ENCODE measurements at regions not wholly inside any gene's neighbourhood (a gene's known extent, or its start where the extent isn't known, plus 50 kb on each side); places are given as distances from the start of the nearest gene placed in this dataset.

DNA sequence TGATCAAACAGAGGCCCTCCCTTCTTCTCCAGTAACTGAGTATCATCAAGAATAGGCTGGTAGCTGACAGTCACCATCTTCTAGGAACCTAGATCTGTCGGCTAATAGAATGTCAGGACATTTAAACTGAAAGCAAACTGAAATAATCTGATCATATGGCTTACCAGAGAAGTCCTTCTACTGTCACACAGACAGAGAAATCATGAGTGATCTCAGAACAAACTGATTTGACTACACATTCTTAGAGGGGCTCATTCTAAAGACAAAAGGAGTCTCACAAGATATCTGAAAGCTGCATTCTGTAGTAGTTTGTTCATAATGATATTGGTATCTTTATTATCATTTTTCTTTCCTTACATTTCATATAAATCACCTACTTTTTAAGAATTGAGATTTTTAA, 130.9 kb upstream of the ADCY1 start:
- no peaks in the 10 kb centered on the region for H3K36me3 Mint-ChIP-seq
- no peak for ATAC-seq
- TF ChIP-seq, protein P1, sequence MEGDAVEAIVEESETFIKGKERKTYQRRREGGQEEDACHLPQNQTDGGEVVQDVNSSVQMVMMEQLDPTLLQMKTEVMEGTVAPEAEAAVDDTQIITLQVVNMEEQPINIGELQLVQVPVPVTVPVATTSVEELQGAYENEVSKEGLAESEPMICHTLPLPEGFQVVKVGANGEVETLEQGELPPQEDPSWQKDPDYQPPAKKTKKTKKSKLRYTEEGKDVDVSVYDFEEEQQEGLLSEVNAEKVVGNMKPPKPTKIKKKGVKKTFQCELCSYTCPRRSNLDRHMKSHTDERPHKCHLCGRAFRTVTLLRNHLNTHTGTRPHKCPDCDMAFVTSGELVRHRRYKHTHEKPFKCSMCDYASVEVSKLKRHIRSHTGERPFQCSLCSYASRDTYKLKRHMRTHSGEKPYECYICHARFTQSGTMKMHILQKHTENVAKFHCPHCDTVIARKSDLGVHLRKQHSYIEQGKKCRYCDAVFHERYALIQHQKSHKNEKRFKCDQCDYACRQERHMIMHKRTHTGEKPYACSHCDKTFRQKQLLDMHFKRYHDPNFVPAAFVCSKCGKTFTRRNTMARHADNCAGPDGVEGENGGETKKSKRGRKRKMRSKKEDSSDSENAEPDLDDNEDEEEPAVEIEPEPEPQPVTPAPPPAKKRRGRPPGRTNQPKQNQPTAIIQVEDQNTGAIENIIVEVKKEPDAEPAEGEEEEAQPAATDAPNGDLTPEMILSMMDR (IDR thresholded peaks at IDR 0.05), result no peak
- TF ChIP-seq RELA (CRISPR knock-in tag; IDR thresholded peaks at IDR 0.05; ENCODE audit: borderline replicate concordance), result no peak
- H3K4me1 Mint-ChIP-seq, result 0 out of 2 replicates have a peak, but pooled peaks cover 3% of the 10 kb centered on the region
- peaks cover 9% of the 10 kb centered on the region for H3K9me3 Mint-ChIP-seq
- no peak overlapping the region for H3K27ac Mint-ChIP-seq
- DNase-seq (ENCODE audit: low spot score), result no peak
- no peaks in the 10 kb centered on the region for H3K27me3 Mint-ChIP-seq (ENCODE audit: low read depth)
- CTCF ChIA-PET, result no interaction called here
- POLR2A ChIA-PET, result no interaction called here
- H3K4me3 Mint-ChIP-seq, result no peak overlapping the region

DNA sequence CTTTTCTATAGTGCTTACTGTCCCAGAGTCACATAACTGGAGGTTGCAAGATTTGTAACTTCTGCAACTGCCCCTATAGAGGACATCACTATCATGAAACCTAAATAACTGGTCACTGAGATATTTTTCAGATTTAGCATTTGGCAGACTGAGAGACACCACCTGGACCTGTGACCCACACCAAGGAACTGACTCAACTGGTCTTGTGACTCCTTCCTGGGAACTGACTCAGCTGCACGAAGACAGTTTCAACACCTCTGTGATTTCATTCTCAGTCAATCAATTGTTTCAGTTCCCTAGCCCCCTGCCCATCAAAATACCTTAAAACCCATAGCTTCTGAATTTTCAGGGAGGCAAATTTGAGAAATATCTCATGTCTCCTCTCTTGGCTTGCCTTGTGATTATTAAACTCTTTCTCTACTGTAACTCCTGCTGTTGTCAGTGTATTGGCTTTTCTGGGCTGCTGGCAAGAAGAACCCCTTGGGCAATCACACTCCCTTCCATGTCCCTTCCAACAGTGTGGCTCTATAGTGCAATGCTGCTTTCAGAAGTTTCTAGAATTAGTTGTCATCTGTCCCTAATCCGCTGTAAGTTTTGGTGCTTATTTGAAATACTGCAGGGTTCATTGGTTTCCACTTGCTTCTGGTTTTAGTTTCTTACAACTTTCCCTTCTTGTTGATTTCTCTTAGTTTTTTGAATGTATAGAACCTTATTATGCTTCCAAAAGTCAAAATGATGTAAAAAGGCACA, 127.8 kb upstream of the ADCY1 start:
- Mint-ChIP-seq H3K4me1 (0 out of 2 replicates have a peak, but pooled peaks cover 3% of the 10 kb centered on the region), H3K36me3 (no peaks in the 10 kb centered on the region), H3K9me3 (no peaks in the 10 kb centered on the region), H3K27me3 (ENCODE audit: low read depth) (no peaks in the 10 kb centered on the region), H3K4me3 (no peak overlapping the region), H3K27ac (no peak overlapping the region)
- CTCF ChIA-PET, result no interaction called here
- no peak for TF ChIP-seq E2F1 (CRISPR knock-in tag; IDR thresholded peaks at IDR 0.05)
- no peak for TF ChIP-seq SOX15 (CRISPR knock-in tag; IDR thresholded peaks at IDR 0.05)
- no peak for TF ChIP-seq TCF7 (CRISPR knock-in tag; IDR thresholded peaks at IDR 0.05; ENCODE audit: low read depth)
- no peak for TF ChIP-seq ZNF671 (CRISPR knock-in tag; IDR thresholded peaks at IDR 0.05)
- TF ChIP-seq ATF6 (CRISPR knock-in tag; IDR thresholded peaks at IDR 0.05), result no peak
- TF ChIP-seq CBFB (CRISPR knock-in tag; IDR thresholded peaks at IDR 0.05; ENCODE audit: low read depth), result no peak
- TF ChIP-seq PREB (CRISPR knock-in tag; IDR thresholded peaks at IDR 0.05; ENCODE audit: borderline replicate concordance), result no peak
- no peak for TF ChIP-seq RELA (CRISPR knock-in tag; IDR thresholded peaks at IDR 0.05; ENCODE audit: borderline replicate concordance)
- TF ChIP-seq HMGA2 (CRISPR knock-in tag; IDR thresholded peaks at IDR 0.05), result no peak
- TF ChIP-seq, protein P2, sequence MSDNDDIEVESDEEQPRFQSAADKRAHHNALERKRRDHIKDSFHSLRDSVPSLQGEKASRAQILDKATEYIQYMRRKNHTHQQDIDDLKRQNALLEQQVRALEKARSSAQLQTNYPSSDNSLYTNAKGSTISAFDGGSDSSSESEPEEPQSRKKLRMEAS (CRISPR knock-in tag; IDR thresholded peaks at IDR 0.05), result no peak
- TF ChIP-seq, protein P3, sequence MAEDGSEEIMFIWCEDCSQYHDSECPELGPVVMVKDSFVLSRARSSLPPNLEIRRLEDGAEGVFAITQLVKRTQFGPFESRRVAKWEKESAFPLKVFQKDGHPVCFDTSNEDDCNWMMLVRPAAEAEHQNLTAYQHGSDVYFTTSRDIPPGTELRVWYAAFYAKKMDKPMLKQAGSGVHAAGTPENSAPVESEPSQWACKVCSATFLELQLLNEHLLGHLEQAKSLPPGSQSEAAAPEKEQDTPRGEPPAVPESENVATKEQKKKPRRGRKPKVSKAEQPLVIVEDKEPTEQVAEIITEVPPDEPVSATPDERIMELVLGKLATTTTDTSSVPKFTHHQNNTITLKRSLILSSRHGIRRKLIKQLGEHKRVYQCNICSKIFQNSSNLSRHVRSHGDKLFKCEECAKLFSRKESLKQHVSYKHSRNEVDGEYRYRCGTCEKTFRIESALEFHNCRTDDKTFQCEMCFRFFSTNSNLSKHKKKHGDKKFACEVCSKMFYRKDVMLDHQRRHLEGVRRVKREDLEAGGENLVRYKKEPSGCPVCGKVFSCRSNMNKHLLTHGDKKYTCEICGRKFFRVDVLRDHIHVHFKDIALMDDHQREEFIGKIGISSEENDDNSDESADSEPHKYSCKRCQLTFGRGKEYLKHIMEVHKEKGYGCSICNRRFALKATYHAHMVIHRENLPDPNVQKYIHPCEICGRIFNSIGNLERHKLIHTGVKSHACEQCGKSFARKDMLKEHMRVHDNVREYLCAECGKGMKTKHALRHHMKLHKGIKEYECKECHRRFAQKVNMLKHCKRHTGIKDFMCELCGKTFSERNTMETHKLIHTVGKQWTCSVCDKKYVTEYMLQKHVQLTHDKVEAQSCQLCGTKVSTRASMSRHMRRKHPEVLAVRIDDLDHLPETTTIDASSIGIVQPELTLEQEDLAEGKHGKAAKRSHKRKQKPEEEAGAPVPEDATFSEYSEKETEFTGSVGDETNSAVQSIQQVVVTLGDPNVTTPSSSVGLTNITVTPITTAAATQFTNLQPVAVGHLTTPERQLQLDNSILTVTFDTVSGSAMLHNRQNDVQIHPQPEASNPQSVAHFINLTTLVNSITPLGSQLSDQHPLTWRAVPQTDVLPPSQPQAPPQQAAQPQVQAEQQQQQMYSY (CRISPR knock-in tag; IDR thresholded peaks at IDR 0.05), result no peak
- no peak for TF ChIP-seq ZSCAN18 (CRISPR knock-in tag; IDR thresholded peaks at IDR 0.05)
- TF ChIP-seq ZNF423 (CRISPR knock-in tag; IDR thresholded peaks at IDR 0.05), result no peak
- no peak for TF ChIP-seq FOXK1 (CRISPR knock-in tag; IDR thresholded peaks at IDR 0.05)
- no peak for TF ChIP-seq ZBTB21 (CRISPR knock-in tag; IDR thresholded peaks at IDR 0.05; ENCODE audit: borderline replicate concordance)
- ATAC-seq (no peak), DNase-seq (ENCODE audit: low spot score) (no peak)
- POLR2A ChIA-PET, result no interaction called here

Data from WTC11 (cell line).